HG03469 (cell line): ENCODE measurements at regions not wholly inside any gene's neighbourhood (a gene's known extent, or its start where the extent isn't known, plus 50 kb on each side); places are given as distances from the start of the nearest gene placed in this dataset.
A peak's percentile ranks its signal among the peaks of the same experiment; 100 is the strongest.

ENCODE experiments used
- ATAC-seq: cut with Tn5 transposase; IDR thresholded peaks from one replicate; pipeline ENCODE4 v1.9.1; 2021; ENCODE audit warnings: mild to moderate bottlenecking, moderate library complexity, moderate number of reproducible peaks; ENCODE audit not compliant: unreplicated experiment

DNA sequence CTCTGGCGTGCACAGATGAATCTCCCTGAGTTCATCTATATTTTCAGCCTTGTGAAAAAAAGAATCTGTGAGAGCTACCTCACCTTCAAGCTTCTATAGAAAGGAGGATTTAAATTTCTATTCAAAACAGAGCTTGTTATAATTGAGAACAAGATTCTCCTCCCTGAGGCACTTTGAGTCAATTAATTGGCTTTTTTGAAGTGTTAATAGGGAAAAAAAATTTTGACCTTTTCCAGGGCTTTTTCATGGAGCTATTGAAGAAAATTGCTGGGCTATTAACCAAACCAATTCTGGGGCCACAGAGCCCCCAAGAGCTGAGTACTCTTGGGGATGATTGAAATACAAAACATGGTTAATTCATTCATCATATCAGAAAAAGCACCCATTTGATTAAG, 225.1 kb downstream of the CMPK2 start:
- ATAC-seq = no peak

DNA sequence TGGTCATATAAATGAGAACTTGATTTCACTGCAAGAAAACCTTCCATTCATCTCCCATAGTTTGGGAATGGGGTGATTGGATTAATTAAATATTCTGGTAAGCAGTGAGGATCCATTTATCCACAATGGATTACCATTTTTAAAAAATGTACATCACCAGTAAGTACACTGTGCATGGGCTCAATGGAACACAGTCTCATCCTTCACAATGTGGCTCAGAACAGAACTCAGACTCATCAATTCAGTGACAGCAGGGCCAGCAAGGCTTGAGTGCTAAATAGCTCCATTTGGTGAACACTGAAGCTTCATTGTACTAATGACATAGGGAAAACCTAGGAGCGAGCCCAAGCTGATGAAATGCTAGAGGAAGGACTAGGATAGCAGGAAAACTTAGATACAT, 223.8 kb downstream of the CMPK2 start:
- ATAC-seq = no peak

DNA sequence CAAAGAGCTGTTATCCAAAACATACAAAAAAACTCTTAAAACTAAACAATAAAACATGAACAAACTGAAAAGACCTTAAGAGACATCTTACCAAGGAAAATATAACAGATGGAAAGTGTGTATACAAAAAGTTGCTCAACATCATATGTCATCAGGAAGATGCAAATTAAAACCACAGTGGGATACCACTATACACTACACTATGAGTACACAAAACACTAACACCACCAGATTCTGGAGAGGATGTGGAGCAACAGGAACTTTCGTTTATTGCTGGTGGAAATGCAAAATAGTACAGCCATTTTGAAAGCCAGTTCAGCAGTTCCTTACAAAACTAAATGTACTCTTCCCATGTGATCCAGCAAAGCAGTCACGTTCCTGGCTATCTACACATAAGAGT, 221.4 kb downstream of the CMPK2 start:
- no peak for ATAC-seq

DNA sequence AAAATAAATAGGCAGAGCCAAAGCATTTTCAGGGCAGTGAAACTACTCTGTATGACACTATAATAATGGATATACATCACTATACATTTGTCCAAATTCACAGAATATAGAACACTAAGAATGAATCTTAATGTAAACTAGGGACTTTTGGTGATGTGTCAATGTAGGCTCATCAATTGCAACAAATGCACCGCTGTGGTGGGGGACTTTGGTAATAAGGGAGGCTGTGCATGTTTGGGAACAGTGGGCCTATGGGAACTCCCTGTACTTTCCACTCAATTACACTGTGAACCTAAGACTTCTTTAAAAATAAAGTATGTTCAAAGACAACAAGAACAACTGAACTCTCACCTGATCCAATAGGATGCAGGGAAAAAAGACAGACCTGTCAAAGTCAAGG, 220.7 kb downstream of the CMPK2 start:
- no peak for ATAC-seq

DNA sequence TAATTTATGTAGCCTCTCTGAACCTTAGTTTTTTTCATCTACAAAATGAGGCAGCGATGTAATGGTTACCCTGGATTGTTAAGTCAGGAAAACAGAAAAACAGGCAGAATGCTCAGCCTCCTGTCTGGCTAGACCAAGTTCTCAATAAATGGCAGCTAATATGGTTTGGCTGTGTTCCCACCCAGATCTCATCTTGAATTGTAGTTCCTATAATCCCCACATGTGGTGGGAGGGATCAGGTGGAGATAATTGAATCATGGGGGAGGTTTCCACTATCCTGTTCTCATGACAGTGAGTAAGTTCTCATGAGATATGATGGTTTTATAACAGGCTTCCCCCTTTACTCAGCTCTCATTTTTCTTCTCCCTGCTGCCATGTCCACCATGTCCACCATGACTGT, 220.0 kb downstream of the CMPK2 start:
- no peak for ATAC-seq

DNA sequence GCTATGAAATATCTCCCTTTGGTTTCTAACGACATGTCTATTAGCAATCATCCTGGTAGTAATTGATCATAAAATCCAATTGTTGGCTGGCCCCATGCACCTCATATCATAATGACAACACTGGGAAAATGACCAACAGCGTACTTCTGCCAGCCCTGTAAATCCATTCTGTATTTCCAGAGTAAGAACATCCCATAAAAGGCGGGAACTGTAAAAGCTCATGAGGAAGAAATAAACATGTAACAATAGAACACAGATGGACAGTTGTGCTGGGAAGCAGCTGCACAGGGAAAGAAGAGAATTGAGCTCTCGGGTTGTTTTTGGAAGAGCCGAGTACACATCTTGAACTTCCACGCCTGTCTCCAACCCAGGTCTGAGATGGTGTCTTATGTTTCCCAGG, 218.7 kb downstream of the CMPK2 start:
- ATAC-seq = no peak

DNA sequence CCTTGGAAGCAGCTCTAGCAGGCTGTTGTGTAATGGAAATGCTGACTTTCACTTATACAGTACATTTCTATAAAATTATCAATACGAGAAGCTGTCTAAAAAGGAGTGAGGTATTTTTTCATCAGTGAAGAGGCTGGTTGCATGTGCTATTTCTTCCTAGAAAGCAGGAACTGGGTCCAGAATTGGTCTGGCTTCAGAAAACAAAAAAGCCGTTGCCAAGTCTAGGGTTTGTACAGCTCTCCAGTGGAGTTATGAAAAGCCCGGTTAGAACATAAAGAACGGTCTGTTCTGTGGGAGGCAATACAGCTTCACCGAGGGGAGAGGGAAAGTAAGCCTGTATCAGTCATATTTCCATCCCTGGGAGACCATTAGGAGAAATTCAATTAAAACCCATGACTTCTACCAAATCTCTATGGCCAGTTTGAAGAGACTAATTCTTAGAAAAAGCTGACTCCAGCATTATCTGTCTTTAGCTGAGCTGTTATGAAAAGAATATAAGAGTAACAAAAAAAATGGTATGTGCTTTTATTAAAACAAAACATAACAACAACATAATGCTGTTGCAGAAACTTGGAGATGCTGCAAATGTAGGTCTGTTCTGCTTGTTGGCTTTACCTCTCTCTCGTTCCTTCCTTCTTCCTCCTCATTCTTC, 217.0 kb downstream of the CMPK2 start:
- no peak for ATAC-seq

DNA sequence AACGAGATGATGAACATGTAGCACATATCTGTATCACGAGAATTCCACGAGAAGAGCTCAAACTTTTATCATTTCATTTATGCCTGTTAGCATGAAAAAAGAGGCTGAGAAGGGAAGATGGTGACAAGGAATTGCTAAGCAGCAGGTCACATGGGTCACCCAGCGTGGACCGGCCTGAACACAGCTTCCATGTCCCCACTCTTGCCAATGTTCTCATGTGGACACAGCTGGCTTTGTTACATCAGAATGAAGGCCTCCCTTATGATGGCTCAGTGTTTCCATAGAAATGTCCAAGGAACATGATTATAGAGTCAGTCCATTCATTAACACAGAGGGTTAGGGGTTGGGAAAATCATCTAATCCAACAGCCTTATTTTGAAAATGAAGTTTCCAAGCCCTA, 215.4 kb downstream of the CMPK2 start:
- no peak for ATAC-seq

DNA sequence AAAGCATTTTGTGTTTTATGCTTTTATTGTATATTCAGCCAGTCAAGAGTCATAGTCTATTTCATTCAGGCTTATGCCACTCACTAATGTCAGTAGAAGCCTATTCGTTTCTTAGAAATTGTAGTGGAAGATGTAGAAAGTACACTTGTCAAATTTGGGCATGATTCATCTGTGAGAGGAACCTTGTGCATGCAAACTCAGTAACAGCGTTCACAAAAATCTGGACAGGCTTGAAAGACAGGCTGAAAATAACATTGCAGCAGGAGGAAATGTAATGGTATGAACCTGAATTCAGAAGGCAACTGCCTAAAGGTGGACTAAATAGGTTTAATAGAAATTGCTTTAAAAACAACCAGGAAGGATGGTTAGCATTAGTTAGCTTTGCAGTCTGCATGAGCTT, 213.5 kb downstream of the CMPK2 start:
- ATAC-seq = no peak

DNA sequence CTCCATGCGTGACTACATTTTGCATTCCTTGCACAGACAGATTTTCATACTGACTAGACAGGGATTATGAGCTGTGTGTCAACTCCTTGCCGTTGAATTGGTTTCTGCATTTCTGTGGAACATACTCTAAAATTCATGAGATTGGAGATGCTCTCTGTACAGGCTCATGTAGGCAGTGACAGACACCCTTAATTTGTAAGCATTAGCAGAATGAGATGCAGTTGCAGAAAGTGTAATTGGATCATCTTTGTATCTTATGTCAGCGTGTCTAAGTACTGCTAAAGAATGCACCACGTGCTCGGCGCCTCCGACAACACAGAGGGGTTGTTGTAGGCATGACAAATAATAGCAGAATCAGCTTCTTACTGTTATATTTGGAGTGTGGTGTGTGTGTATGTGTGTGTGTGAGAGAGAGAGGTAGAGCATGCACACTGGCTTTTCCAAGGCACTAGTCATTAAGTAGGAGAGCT, 212.4 kb downstream of the CMPK2 start:
- no peak for ATAC-seq

DNA sequence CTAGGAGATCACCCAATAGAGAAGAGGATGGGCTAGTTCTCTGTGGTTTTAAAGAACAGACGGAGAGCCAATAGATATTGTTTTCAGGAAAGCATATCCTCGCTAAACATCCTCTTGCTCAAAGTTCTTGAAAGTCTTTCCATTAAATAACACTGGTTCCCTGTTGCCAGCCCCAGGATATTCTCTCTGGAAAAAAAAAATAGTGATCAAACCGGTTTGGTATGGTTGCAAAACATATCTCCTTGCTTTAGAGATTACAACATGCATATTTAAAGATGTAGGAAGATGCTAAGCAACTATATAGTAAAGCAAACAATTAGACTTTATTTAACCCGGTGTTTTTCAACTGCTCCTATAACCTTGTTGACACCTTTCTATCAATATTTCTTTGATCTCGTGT, 211.4 kb downstream of the CMPK2 start:
- ATAC-seq = no peak

DNA sequence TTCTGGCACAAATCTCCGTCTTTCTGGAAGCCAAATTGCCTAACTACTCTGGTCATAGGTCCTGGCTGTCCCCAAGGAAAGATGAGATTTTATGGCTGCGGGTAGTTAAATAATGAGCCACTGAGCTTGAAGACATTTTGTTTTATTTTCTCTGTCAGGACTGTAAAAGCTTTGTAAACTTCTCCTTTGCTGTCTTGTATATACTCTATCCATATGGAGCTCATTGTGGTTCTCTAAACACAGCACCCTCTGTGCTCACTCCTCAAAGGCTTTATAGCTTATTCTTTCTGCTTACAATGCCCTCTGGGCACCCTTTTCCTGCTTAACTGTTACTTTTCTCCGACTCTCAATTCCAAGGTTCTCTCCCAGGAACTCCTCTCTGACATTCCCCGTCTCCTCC, 209.1 kb downstream of the CMPK2 start:
- ATAC-seq = no peak

DNA sequence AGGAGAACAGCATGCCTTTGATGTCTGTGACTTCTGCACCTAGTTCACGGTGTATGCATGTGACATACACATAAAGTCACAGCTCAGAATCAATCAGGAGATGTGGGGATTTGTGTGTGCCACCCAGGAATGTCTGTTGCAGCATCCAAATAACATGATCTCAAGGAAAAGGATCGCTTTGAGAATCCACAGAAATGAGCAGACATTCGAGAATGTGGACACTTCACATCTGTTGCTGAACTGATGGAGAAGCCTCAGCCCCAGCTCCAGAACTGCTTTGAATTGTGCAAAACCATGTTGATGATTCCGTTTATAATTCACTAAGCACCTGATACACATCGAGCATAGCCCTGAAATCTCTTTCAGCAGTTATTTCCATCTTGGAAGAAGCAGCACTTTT, 208.6 kb downstream of the CMPK2 start:
- ATAC-seq = no peak

DNA sequence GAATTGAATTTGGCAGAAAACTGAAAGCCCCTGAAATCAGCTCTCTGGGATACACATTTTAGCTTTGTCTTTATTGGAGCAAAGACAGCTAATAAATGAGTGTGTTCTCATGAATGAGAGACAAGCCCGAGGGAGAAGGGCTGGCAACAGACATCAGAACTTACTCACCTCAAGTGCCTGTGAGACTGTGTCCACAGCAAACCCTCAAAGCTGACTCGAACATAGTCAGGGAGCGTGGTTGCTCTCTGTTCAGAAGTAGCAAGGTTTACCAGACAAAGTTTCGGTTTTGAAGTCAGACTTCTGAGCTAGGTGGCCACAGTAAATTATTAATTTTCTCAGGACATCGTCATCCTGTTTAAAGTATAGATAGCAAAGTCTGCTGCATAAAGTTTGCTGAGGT, 207.9 kb downstream of the CMPK2 start:
- peak; percentile 72 for ATAC-seq

DNA sequence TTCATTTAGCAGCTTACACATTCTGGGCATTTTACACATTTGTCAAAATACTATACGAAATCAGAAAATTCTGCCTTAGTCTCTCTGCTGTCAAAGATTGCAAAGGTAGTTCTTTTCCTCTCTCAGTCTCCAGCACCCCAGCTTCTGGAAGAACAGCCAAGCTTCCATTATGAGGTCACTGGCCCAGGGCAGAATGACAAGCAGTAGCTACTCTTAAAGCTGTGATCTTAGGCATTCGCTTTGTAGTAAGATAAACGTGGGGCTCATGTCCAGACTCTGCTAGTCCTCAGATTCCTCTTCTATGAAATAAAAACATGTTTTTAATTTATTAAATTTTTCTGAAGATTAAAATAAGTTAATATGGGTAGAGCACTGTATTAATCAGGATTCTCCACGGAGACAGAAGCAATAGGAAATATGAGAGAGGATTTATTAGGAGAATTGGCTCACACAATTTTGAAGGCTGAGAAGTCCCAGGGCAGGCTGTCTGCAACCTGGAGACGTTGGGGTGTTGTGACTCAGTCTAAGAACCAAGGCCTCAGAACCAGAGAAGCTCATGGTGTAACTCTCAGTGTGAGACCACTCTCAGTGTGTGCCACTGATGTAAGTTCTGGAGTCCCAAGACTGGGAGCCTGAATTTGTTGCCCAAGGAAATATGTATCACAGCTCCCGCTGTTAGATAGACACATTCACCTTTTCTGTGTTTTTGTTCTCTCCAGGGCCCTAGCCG, 201.2 kb downstream of the CMPK2 start:
- no peak for ATAC-seq

DNA sequence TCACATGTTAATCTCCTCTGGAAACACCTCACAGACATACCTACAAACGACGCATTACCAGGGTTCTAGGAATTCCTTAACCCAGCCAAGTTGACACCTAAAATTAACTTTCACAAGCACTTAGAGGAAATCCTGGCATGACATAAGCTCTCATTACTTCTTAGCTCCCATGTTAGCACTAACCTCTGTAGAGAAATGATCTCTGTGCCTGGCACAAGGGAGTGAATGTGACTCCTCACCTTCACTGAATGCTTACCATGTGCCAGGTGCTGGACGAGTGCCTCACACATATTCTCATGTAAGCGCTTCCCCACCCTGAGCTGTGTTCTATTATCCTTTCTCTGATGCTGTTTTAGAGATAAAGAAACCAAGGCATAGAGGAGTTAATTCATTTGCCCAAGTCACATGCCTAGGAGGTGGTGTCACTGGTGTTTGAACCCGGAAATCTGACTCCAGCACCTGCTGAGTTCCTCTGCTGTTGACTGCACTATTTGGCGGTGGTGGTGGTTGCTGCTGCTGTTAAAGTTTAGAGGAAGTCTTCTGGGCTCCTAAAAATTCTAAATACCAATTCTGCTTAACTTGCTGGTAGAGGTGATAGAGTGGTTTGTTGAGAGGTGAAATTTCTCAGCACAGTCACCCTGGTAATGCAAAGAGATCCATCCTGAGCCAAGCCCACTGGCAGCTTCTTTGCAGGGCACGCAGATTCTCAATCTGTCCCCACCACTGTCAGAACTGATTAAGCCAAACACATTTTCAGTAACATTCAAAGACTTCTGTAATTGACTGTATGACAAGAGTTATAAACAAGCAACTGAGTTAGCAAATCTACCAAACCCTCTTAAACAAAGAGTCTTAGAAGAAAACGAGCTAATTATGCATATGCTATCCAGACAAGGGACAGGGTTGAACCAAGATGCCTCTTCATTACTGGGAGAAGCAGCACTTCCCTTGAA, 200.3 kb downstream of the CMPK2 start:
- ATAC-seq = no peak

DNA sequence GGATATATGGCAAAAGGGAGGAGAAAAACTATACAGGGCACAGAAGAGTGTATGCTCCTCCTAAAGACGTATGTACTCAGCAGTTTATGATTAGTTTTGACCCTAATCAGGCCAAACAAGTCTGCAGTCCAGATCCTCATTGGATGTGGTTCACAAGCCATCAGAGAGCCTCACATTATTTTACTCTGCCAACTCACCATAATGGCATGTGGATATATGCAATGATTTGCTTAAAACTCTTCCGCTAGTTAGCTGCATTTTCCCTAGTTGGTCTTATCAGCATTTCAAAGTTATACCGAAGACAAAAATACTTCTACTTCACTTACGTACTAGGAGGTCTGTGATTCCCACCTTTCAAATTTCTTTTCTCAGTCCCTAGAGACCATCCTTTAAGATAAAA, 198.4 kb downstream of the CMPK2 start:
- no peak for ATAC-seq

DNA sequence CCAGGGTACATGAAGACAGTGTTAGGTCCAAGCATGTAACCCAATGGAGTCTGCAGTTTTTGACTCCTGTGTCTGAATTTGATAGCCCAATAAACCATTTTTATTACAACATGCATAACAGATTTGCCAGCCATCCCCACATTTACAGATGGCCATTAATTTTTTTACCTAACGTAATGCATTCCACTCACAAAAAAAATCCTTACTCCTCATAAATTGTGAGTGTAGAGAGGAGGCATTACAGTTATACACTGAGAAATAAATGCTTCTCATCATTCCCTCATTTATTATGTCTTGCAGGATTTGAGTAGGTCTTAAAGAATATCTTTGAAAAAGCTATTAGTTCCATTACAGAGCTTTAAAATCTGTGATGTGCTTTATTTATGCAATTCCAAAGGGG, 193.8 kb downstream of the CMPK2 start:
- ATAC-seq = no peak

DNA sequence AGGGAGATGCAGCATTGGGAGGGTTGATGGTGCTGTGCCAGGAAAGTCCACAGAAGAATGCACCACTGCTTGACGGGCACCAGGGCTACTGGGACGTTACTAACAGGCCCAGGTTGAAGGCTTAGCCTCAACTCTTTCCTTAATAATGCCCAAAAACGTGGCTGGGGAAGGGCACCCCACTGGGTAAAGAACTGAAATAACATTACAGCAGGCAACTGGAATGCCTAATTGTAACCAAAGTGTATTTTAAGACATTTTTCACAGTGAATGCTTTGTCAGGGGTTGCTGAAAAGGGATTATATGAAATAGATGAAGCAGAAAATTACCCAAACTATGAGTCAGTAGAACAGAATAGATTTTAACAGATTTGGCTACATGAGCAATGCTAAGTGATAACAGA, 191.3 kb downstream of the CMPK2 start:
- ATAC-seq = no peak

DNA sequence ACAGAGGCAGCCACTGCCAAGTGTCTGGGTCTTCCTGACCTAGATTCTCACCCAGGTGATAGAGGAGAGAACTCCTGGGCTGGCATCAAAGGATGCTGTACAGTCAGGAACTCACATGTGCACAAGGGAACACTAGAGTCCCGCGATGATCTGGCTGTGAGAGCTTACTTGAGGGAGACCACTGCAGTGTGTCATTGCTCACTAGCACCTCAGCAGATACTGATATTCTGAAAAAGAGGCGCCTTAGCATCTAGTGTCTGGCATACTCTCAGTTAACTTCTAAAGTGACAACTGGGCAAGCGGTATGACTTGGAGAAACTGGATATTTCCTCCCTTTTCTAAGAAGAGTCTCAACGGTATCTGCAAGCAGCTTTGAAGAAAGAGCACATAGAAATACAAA, 189.9 kb downstream of the CMPK2 start:
- ATAC-seq = no peak

DNA sequence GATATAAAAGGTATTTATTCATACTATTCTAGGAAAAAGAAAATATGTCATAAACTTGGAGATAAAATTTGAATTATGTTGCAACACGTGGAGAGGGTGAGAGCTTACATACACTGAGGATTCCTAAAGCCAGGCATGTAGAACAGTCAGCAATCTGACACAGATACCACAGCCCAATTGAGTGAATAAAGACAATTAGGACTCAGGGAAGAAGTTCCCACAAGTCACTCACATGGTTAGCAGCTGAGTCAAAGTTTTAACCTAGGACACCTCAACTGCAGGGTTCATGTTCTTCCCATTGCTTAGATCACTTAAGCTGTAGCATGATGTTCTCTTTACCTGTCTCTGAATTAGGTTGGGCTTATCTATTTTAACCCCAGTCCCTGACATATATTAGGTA, 189.5 kb downstream of the CMPK2 start:
- no peak for ATAC-seq

DNA sequence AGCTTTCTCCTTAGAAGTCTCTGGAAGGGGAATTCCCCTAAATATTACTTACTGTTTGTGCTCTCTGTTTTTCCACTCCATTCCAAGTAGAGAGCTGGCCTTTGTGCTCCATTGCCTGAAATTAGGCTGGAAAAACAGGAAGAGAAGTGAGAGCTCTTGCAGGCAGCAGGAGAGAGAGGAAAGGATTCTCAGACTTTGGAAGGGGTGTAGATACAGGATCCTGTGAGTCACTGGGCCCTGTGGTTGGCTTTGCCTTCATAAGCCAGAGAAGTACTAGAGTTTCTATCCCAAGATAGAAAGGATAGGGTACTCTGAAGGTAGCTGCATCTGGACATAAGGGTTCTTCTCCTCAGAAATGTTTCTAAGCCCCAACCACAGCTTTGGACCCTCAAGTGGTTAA, 188.9 kb downstream of the CMPK2 start:
- no peak for ATAC-seq
